SH-SY5Y (cell line): ENCODE measurements at regions not wholly inside any gene's neighbourhood (a gene's known extent, or its start where the extent isn't known, plus 50 kb on each side); places are given as distances from the start of the nearest gene placed in this dataset.

Source experiments
- GATA2 ChIP-seq: IDR thresholded peaks from 2 replicates; pipeline ENCODE4 v1.6.1; 2011; ENCODE audit warnings: mild to moderate bottlenecking, low read depth, low read length
- GATA3 ChIP-seq: IDR thresholded peaks from 2 replicates; pipeline ENCODE4 v1.6.1; 2011; ENCODE audit warnings: low read depth, mild to moderate bottlenecking, low read length, moderate library complexity

DNA sequence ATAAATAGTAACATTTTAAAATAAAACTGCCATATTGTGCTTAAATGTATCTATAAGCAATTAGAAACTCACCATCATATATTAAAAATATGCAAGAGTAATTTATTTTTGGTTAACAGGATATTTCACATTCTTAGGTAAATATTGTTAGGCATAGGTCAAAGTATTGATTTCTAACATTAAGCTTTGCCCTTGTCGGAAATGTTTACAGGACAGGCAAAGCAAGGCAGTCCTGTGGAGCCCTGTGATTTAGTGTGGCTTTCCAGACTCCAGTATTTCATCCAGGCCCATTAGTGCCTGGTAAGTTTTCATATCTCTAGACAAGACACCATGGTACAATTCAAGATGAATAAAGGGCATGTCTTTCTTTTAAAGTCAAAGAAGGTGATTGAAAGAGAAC lies 114.9 kb upstream of the LARGE1 start:
- TF ChIP-seq GATA2 (no peak), GATA3 (no peak)
